ENCODE measurements at regions not wholly inside any gene's neighbourhood (a gene's known extent, or its start where the extent isn't known, plus 50 kb on each side); places are given as distances from the start of the nearest gene placed in this dataset.
"Not testable (repeated sequence)": the region's sequence is repeated elsewhere in the genome, so short reads cannot be mapped to it uniquely, and the experiment has no call there.

DNA sequence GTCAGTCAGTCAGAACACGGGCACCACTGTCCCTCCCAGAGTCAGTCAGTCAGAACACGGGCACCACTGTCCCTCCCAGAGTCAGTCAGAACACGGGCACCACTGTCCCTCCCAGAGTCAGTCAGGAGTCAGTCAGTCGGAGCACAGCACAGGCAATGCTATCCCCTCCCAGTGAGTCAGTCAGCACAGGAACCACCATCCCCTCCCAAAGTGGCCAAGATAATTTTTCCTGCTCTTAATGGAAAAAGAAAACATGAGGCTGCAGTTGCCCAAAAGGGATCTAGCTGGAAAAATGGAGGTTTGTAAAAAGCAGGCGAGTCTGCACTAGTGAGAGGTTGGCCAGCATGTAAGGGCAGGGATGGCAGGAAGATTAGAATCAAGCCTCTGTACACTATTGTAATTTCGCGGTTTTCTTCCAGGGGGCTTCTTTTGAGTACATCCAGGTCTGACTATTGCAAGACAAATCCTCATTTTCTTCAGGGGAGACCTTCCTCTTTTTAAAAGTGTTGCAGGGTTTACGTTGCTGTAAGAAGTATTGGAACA is 213.8 kb downstream of the SIPA1L2 start:
- DNase-seq (ENCODE audit: low read depth), result no peak

DNA sequence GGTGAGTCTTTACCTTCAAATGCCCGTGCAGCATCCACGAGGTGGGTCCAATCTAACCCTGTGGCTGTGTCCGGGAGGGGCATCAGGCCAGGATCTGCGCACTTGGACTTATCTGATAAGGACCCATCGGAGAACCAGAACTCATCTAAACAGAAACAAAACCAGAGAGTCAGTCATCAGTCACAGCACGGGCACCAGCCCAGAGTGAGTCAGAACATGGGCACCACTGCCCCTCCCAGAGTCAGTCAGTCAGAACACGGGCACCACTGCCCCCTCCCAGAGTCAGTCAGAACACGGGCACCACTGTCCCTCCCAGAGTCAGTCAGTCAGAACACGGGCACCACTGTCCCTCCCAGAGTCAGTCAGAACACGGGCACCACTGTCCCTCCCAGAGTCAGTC is 214.5 kb downstream of the SIPA1L2 start:
- DNase-seq (ENCODE audit: low read depth), result not testable (repeated sequence)

DNA sequence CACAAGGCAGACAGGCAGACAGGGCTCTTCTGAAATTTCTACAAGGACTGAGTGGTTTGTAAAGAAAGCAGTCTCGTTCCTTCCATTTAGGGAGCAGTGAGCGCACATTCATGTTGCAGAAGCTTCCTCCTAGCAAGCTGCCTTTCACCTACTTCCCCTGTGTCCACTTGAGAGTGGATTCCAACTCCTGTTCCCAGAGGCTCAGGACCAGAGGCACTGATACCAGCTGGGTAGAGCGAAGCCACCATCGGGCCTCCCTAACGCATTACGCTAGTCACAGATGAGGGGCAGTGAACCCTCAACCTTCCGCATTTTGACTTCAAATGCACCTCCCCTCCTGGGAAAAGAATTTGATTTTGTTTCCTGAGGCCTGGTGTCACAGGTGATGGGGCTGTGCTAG is 215.8 kb downstream of the SIPA1L2 start:
- DNase-seq (ENCODE audit: low read depth), result no peak

DNA sequence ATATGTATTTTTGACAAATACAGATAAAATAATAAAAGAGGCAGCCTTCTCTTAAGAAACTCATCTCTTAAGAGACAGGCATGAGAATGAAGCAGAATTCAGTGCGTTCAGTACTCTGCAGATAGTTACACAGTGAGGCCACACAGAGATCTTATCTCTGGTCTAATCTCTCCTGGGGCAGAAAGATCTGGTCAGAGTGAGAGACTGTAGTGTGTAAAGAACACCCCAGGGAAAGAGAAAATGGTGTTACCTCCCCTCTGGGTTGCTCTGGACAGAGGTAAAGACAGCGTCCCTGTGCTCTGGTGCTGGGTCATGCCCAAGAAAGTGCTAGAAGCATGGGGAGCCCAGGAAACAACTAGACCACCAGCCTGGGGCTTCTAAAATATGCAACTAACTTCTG is 216.3 kb downstream of the SIPA1L2 start:
- DNase-seq (ENCODE audit: low read depth), result no peak

DNA sequence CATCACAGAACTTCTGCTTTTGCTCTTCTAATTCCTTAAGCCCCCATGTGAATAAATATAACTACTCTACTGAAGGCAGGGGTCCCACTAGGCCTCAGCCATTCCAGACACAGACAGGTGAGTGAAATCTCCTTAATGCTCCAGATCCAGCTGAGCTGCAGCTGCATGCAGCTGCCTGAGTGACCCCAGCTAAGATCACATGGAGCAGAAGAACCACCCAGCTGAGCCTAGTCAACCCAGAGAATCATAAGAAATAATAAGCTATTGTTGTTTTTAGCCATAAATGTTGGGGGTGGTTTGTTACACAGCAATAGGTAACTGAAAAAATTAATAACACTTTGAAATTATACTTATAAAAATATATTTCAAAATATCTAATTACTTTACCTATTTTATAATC is 220.3 kb downstream of the SIPA1L2 start:
- DNase-seq (ENCODE audit: low read depth), result no peak

DNA sequence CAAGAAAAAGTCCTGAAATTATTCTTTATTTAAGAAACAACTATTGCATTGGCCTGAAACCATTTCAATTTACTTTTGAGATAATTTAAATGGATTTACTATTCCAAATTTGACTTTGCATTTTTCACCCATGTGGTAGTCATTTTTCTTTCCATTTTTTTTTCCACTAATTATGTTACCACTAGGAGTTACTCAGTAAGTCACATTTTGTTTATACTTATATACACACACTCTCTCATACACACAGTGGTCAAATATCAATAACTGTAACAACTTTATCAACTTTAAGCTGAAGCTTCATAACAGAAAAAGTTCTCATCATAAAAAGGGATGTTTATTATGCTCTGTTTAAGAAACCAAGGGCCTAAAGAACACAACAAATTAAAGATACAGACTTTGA is 222.8 kb downstream of the SIPA1L2 start:
- no peak for DNase-seq (ENCODE audit: low read depth)

DNA sequence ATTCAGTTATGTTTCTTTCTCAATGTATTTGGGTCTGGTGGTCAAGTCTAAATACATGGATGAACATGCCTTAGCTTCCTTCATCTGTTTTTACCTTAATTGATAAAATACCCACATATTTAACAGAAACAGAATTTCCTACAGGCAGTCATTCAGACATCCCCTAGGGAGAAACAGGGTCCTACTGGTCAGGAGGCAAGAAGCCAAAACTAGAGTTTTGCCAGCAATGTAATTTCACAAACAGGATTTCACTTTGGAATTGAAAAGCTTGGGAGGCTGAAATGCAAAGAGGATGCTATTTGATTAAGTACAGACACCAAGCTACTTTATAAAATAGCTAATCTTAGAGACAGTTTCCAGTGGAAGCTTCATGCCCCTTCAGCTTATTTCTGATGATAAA is 224.2 kb downstream of the SIPA1L2 start:
- no peak for DNase-seq (ENCODE audit: low read depth)

DNA sequence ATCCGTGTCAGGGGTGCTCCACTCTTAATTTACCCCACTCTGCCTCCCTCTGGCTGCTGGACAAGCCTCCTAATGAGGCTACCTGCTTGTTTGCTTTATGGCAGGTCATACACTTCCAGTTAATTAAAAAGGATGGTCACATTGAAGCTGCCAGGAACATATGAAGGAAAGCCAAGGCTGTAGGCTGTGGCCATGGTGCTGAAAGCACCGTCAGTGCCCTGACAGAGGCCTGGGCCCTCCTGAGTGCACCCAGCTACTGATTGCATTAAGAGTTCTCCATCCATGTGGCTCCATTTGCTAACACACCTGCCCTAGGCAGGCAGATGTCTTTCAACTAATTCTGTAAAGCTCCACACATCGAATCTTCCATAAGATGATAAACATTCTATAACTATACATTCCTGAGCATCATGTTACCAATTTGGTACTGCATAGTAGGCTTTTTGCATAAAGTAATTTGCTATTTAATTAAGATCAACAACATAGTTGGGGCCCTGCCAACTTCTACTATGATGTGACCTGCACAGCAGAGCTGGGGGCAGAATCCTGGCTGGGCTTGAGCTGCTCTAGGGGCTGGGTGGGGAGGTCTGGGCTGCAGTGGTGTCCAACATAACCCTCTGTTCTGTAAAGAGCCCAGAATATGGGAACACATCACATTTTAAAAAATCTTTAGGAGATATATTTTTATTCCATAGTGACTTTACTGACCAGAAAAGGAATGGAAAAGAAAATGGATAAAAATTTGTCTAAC is 224.8 kb downstream of the SIPA1L2 start:
- DNase-seq (ENCODE audit: low read depth), result no peak

DNA sequence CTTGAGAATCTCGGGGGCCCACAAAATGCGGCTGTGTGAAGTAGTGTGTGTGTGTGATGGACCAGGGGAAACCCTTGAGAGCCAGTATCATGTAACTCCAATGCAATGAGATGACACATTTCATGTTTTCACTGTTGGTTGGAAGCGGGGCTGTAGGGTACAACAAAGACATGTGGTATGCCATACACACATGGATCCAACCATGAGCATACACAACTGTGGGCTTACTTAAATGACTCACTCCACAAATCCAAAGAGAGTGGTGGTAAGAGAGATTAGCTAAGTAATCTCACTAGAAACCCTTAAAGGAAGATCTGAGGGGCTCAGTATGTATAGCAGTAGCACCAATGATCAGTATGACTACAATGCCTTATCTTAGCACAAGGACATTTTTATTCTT is 225.7 kb downstream of the SIPA1L2 start:
- no peak for DNase-seq (ENCODE audit: low read depth)

DNA sequence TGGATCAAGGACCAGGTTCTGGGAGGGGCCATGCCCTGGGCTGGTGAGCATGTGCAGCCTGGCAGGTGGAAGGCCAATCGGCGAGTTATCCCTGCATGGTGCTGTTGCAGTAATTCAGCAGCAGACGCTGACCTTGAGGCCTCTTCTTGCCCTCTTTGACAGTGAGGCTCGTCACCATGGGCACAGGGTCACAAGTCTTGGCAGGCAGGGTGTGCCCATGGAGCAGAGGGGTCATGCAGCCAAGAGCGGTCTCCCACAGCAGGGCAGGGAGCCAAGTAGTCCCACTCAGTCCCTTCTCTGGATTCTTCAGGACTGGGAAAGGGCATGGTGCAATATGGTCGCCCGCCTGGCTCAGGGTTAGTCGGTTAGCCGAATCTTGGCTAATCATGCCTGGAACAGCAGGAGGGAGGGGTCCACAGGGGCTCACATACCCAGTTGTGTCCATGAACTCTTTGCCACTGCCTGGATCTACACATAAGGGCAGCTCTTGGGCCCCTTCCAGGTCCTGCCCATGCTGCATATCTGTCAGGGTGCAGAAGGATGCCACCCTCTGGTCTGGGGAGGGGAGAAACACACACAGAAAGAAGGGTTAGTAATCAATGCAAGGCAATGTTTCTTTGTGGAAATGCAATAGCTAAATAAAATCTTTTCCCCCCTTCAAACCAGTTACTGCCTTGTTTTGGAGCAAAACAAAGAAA is 226.8 kb downstream of the SIPA1L2 start:
- no peak for DNase-seq (ENCODE audit: low read depth)

DNA sequence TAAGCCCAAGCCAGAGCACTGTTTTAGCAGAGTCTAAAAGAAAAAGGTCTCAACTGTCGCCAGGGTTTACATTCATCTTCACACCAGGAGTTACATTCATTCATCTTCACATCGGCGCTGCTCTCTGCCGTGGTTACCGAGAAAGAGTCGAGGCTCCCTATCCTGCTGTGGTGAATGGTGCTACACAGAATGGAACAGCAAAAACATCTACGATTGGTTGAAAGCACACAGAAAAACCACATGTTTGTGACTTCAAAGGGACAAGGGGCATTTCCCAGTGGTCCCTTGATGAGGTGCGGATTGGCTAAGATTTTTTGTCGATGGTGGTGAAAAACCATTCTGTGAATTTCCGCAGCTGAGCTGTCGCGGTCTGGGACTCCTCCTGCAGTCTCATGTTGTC is 231.1 kb downstream of the SIPA1L2 start:
- no peak for DNase-seq (ENCODE audit: low read depth)

DNA sequence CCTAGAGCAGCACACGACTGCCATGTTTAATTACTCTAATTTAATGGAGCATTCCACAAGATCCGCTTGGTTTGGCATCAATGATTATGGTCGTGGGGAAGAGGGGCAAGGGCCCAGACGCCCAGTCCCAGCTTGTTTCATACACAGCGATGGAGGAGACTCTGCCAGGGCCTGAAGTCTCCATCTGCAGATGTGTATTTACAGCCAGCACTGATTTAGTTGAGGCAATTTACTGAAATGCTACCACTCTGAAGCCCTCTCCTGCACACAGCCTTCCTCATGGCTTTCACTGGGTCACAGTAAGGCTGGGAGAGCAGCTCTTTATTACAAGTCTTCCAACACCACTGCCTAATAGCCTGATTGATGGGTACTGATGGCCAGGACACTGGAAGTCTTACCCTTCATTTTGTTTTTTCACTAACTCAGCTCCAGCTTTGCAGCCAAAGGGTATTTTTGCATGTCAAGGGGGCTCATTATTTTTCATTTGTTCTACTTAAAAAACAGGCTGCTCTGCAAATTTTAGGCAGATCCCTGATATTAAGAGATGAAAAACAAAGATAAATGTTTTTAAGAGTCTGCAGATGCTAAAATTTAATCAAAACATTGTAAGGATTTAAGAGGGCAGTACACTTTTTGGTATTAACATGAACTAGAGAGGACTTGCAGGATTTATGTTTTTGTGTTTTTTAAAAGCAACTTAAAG is 236.3 kb downstream of the SIPA1L2 start:
- no peak for DNase-seq (ENCODE audit: low read depth)

DNA sequence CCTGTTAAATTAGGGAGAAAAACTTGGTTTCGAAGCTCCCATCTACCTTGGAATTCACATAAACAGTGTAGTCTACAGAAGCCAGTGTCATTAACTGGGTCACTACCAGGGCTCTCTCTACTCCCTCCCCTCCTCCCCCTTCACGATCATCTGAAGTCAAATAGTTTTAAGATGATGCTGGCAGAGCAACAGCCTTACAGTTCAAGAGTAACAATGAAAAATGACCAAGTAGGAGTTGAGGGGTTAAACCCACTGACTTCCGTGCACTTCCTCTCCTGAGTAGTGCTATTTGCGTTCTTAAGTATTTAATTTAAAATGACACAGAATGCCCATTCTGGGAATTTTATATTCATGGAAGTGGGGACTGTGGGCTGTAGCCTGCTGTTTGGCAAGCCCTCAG is 236.9 kb downstream of the SIPA1L2 start:
- no peak for DNase-seq (ENCODE audit: low read depth)

DNA sequence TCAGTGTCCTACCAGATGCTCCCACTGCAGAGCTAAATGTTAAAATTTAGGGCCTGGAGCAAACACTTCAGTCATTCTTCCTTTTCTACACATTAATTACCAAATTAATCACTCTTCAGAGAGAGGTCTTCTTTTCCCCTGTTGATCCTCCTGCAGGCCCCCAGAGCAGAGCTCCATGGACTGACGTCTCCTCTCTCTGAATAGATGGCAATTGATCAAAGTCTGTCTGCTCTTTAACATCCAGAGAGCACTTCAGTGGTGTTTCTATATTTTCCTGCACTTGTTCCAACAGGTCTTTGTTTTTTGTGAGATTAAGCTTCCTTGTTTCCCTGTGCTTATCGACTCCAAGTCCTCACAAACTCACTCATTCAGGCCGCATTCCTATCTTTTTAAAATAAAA is 239.3 kb downstream of the SIPA1L2 start:
- no peak for DNase-seq (ENCODE audit: low read depth)

DNA sequence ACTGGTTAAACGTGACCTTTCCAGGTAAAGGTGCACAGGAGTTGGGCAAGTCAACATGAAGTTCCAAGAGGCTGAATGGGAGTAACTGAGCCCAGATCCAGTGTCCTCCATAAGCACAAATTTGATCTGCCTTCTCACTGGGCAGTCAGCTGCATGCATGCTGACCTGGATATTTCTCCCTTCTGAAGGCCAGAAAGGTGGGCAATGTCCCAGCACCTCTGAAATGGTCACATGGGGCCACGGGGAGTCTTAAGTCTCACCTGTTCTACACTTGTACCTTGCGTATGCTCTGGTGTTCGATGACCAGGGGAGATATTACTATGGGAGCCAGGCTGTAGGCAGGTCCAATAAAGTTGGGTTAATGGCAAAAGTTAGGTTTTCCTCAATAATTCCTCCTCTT is 240.2 kb downstream of the SIPA1L2 start:
- DNase-seq (ENCODE audit: low read depth), result no peak

DNA sequence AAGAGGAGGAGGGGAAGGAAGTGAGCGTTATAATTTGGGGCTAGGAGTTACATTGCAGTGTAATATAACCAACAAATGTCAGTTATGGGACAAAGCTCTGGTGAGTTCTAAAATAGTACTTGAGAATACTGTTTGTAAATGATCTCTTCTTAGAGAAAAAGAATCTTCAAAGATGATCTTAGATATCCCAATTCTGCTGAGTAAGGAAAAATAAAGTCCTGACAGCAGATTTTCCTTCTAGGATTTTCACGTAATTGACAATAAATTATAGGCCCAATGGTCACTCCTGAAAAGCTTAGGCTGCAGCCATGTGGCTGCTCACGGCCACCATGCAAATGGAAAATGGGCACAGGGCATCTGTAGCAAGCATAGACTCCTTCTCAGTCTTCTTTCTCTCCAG is 241.6 kb downstream of the SIPA1L2 start:
- no peak for DNase-seq (ENCODE audit: low read depth)

DNA sequence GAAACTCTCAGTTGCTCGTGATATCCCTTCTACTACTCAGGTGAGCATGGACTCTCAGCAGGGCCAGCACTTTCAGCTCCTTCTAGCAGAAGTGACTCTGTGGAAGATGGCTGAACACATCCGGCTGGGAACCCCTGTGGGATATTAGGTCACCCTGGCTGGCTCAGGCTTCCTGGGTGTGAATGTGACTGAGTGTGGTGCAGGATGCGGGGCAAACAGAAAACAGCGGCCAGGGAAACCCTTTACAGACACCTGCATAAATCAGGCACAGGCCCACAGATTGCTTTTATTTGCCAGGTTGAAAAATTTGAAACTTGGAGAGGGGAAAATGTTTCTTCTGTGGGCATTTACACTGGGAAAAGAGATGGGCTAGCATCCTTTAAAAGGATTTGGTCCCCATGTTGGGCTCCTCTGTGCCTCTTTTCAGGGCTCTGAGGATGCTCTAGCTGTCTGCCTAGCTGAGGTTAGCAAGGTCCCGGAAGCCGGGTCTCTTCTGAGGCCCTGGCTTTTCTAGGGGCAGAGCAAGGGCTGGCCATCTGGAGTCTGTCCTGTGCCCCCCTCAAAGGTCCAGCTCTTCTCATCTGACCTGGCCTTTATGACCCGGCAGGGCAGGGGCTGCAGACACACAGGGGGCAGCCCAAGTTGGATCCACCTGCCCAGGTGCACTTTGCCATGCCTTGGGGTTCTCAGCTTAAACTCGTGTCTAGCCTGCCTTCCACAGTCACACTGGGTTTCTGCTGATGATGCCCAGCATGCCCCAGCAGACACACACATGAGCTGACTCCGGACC is 243.0 kb downstream of the SIPA1L2 start:
- no peak for DNase-seq (ENCODE audit: low read depth)

DNA sequence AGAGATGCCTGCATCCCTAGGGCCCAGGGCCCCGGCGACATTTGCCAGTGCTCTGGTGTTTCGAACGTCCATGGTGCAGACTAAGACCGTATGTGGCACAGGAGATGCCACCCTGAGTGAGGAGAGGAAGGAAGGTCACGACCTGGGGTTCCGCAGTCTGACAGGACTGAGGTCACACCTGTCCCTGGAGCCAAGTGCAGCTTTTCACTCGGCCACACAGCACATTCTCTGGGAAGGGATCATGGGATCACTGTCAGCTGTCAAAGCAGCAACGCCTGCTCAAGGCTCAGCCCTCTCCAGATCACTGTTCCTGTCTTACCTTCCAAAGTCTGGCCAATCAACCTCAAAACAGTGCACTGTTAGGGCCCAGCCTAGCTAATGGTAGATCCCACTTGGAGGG is 243.6 kb downstream of the SIPA1L2 start:
- DNase-seq (ENCODE audit: low read depth), result no peak

DNA sequence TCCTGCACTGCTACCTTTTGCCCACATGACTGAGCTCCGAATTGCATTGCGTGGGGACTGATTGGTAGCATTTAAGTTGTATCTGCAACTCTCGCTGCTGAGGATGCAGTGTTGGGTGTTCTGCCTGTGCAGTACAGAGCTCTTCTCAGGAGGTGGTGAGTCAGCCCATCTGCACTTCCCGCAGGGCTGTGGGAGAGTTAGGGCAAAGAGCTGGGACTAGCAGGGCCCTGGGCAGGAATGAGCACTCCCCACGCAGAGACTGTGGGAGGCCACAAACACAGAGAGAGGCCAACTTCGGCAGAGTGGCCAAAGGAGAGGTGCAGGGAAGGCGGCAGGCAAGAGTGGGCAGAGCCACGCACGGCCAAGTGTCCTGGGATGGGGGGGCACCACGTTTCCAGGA is 244.7 kb downstream of the SIPA1L2 start:
- DNase-seq (ENCODE audit: low read depth), result peak; percentile 34

DNA sequence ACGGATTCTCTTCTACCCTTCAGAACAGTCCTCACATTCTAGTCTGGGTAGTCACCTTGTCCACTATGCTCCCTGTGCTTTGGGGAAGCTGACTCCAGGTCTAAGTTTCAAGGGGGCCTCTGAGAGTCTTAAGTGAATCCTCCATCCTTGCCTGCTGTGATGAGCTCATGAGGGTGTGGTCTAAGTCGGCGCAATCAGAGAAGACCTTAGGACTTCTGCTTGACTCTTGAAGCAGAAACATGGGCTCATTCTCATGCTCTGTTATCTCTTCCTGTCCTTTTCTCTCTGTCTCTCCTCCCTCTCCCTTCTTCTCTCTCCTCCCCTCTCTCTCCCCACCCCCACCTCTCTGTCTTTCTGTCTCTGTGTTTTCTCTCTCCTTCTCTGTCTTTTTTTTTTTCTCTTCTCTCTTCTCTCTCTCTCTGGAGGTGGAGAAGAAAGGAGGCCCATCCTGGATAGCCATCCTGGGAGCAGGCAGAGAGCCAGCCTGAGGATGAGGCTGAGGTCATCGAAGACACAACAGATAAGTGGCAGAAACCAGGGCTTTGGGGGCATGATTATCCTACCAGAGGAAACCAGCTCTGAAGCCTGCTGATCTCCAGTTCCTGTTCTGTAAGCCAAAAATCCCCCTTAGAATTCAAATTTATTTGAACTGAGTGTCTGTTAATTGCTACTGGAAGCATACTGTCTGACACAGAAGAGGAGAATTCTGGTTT is 245.6 kb downstream of the SIPA1L2 start:
- DNase-seq (ENCODE audit: low read depth), result no peak

DNA sequence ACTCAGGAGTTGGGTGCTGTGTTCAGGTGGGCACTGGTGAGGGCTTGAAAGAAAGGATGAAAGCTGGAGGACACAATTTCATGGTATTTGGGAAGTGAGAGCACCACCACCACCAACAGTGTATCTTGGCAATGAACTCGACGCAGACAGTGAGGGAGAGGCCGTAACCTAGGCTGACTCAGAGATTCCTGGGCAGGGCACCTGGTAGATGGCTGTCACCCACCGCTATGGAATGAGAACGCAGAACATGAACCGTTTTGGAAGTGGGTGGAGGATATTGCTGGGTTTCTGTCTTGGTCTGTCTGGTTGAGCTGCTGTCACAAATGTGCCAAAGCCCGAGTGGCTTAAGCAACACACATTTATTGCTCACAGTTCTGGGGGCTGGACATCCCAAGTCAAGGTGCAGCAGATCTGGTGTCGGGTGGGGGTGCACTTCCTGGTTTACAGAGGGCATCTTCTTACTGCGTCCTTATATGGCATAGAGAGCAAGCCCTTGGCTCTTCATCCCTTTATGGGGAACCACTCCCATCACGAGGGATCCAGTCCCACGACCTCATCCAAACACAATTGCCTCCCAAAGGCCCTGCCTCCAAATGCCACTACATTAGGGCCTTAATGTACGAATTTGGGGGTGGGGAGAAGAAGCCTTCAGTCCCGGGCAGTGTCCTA is 246.3 kb downstream of the SIPA1L2 start:
- DNase-seq (ENCODE audit: low read depth), result no peak
